Endothelial cell of umbilical vein (primary cell): ENCODE measurements at regions not wholly inside any gene's neighbourhood (a gene's known extent, or its start where the extent isn't known, plus 50 kb on each side); places are given as distances from the start of the nearest gene placed in this dataset.

Experiments
- BruUV-seq: library from RNA; stranded (reverse); fragments of 400-500 nt; replicated peaks from 2 replicates; lab custom pipeline; 2021; lab: Mats Ljungman, UMichigan
- CTCF ChIA-PET: fragments of 300-600, 350-600 bp; sonication (Branson Sonifier 250); formaldehyde crosslinking; loops from one replicate; lab custom pipeline; 2021; ENCODE audit warnings: antibody characterized with exemption, inconsistent platforms; lab: Charles Lee
- POLR2A ChIA-PET: fragments of 300-600, 350-600 bp; sonication (Branson Sonifier 250); formaldehyde crosslinking; loops from one replicate; lab custom pipeline; 2021; ENCODE audit warnings: antibody characterized with exemption, inconsistent platforms; lab: Charles Lee
- DNase-seq: peaks from one replicate; pipeline ENCODE4 v3.0.0-alpha.2; 2011; ENCODE audit warnings: low read depth, low spot score
- FAIRE-seq: peaks from 2 replicates; lab custom pipeline; 2011; peaks lifted over from hg19 to GRCh38; lab: Jason Lieb, UNC
- H2AFZ ChIP-seq: 2 replicates; pipeline ENCODE4 v1.6.0; 2012; ENCODE audit warnings: low read depth, low read length, control low read depth, inconsistent platforms
- H3K27ac ChIP-seq: 2 replicates; pipeline ENCODE4 v1.5.1; 2011; ENCODE audit warnings: low read depth, mild to moderate bottlenecking, control low read depth, low read length, moderate library complexity; ENCODE audit not compliant: insufficient read depth
- H3K27me3 ChIP-seq, 2 experiments: 2 replicates each; pipeline versions ENCODE4 v1.6.0 to v1.6.1; 2011; ENCODE audit warnings: low read length in 2 of 2, mixed read lengths in 1 of 2; ENCODE audit not compliant: control insufficient read depth in 2 of 2, insufficient read depth in 2 of 2
- H3K36me3 ChIP-seq, 2 experiments: 2 replicates in 1 of 2; 3 replicates in 1 of 2; pipeline ENCODE4 v1.5.1; 2011; ENCODE audit warnings: low read length in 2 of 2, mild to moderate bottlenecking in 1 of 2, moderate library complexity in 1 of 2; ENCODE audit not compliant: control insufficient read depth in 2 of 2, insufficient read depth in 2 of 2; ENCODE audit errors: extremely low read depth in 1 of 2
- H3K4me1 ChIP-seq: 3 replicates; pipeline ENCODE4 v1.5.1; 2011; ENCODE audit warnings: mild to moderate bottlenecking, low read length; ENCODE audit not compliant: control insufficient read depth, insufficient read depth; ENCODE audit errors: extremely low read depth
- H3K4me2 ChIP-seq: 2 replicates; pipeline ENCODE4 v1.6.1; 2011; ENCODE audit warnings: low read length, control low read depth, mixed read lengths; ENCODE audit not compliant: insufficient read depth
- H3K4me3 ChIP-seq, 3 experiments: fragments of 200-600 bp in 1 of 3; sonication (generic), shearing (Covaris generic) in 1 of 3; replicated peaks in 1 of 3; 2 replicates each; pipeline ENCODE4 v1.5.1; 2011 to 2016; ENCODE audit warnings: control low read depth in 3 of 3, low read length in 3 of 3, mild to moderate bottlenecking in 2 of 3, inconsistent platforms in 1 of 3, low read depth in 1 of 3, moderate library complexity in 1 of 3; ENCODE audit not compliant: insufficient read depth in 1 of 3
- H3K79me2 ChIP-seq: 2 replicates; pipeline ENCODE4 v1.6.0; 2012; ENCODE audit warnings: low read length, inconsistent platforms; ENCODE audit not compliant: control insufficient read depth, insufficient read depth
- H3K9ac ChIP-seq: replicated peaks from 2 replicates; pipeline ENCODE3; 2011; ENCODE audit warnings: low read length, control low read depth; ENCODE audit not compliant: insufficient read depth; ENCODE audit errors: extremely low read depth
- H3K9me1 ChIP-seq: replicated peaks from 3 replicates; pipeline ENCODE4 v1.6.0; 2011; ENCODE audit warnings: mild to moderate bottlenecking, low read length; ENCODE audit not compliant: control insufficient read depth, insufficient read depth; ENCODE audit errors: extremely low read depth
- H3K9me3 ChIP-seq: replicated peaks from 2 replicates; pipeline ENCODE4 v1.5.1; 2012; ENCODE audit warnings: low read length, inconsistent platforms; ENCODE audit not compliant: control insufficient read depth, insufficient read depth
- H4K20me1 ChIP-seq: replicated peaks from 2 replicates; pipeline ENCODE3; 2011; ENCODE audit warnings: mild to moderate bottlenecking, low read length; ENCODE audit not compliant: control insufficient read depth, insufficient read depth; ENCODE audit errors: extremely low read depth
- EZH2 ChIP-seq: IDR thresholded peaks from 2 replicates; pipeline ENCODE4 v1.6.1; 2012; ENCODE audit warnings: borderline replicate concordance, low read depth, mild to moderate bottlenecking, moderate library complexity, low read length, inconsistent platforms; ENCODE audit not compliant: severe bottlenecking
- FOS ChIP-seq: IDR thresholded peaks from 2 replicates; pipeline ENCODE4 v1.6.1; 2011; ENCODE audit warnings: mild to moderate bottlenecking, low read length, moderate library complexity, borderline replicate concordance; ENCODE audit not compliant: insufficient read depth
- JUN ChIP-seq: IDR thresholded peaks from 2 replicates; pipeline ENCODE4 v1.6.1; 2011; ENCODE audit warnings: borderline replicate concordance, low read depth; ENCODE audit not compliant: insufficient read length, insufficient read depth
- MYC ChIP-seq: IDR thresholded peaks from one replicate; pipeline ENCODE4 v1.6.1; 2011; ENCODE audit warnings: mild to moderate bottlenecking, low read depth, low read length
- POLR2A ChIP-seq: IDR thresholded peaks from 2 replicates; pipeline ENCODE4 v1.6.1; 2012; ENCODE audit warnings: low read depth, mild to moderate bottlenecking, control low read depth, low read length
- POLR2AphosphoS5 ChIP-seq: IDR thresholded peaks from 2 replicates; pipeline ENCODE4 v1.6.1; 2012; ENCODE audit warnings: low read depth, mild to moderate bottlenecking, control low read depth, low read length, moderate library complexity; ENCODE audit not compliant: insufficient read depth
- dilution Hi-C: fragments of 300-500 bp; cut with MboI; formaldehyde crosslinking; loops from one replicate; pipeline ENCODE4 v1.15.0; 2019; ENCODE audit warnings: low sequenced_read_pairs; ENCODE audit not compliant: extremely low pct_ligation_motif_present
- intact Hi-C: fragments of 100-400 bp; cut with micrococcal nuclease; formaldehyde crosslinking; loops from one replicate; pipeline ENCODE4 v1.10.0; 2022

- Histone ChIP-seq H3K27ac (no peak overlapping the region), H3K27me3 (no peaks in the 10 kb centered on the region), H3K4me2 (no peak overlapping the region), H3K9me3 (no peaks in the 10 kb centered on the region), H2AFZ (no peak overlapping the region), H3K9ac (no peak overlapping the region), H3K4me1 (no peaks in the 10 kb centered on the region), H3K9me1 (no peaks in the 10 kb centered on the region), H3K79me2 (no peaks in the 10 kb centered on the region), H4K20me1 (no peaks in the 10 kb centered on the region), H3K4me3 (no peak overlapping the region), H3K36me3 (no peaks in the 10 kb centered on the region)
- FAIRE-seq (no peak), DNase-seq (no peak)
- CTCF ChIA-PET = no interaction called here
- dilution Hi-C loops (no loop called here), intact Hi-C loops (no loop called here)
- TF ChIP-seq POLR2A = no peak
- no peak for TF ChIP-seq MYC
- TF ChIP-seq JUN = no peak
- POLR2A ChIA-PET = no interaction called here
- BruUV-seq = no TSS peak
These were observed 1256.7 kb upstream of the NRXN1 start for GRCh38 chr2:52288596-52288995.

- intact Hi-C loops (no loop called here), dilution Hi-C loops (no loop called here)
- no peak overlapping the region for H3K4me3 ChIP-seq
- H4K20me1 ChIP-seq = no peaks in the 10 kb centered on the region
- POLR2A ChIA-PET = no interaction called here
- DNase-seq (no peak), FAIRE-seq (no peak)
- no peak overlapping the region for H3K27ac ChIP-seq
- H3K79me2 ChIP-seq = no peaks in the 10 kb centered on the region
- no peaks in the 10 kb centered on the region for H3K36me3 ChIP-seq
- H3K9ac ChIP-seq = no peak overlapping the region
- H2AFZ ChIP-seq = no peak overlapping the region
- CTCF ChIA-PET = no interaction called here
- no peak overlapping the region for H3K4me2 ChIP-seq
- BruUV-seq = no TSS peak
- H3K4me1 ChIP-seq = no peaks in the 10 kb centered on the region
- H3K9me1 ChIP-seq = no peaks in the 10 kb centered on the region
- H3K9me3 ChIP-seq = no peaks in the 10 kb centered on the region
- TF ChIP-seq EZH2 = no peak
- no peak for TF ChIP-seq FOS
- no peak for TF ChIP-seq POLR2A
- TF ChIP-seq MYC = no peak
- no peak for TF ChIP-seq JUN
- no peak for TF ChIP-seq POLR2AphosphoS5
- no peaks in the 10 kb centered on the region for H3K27me3 ChIP-seq
These were observed 1238.0 kb upstream of the NRXN1 start for GRCh38 chr2:52269696-52270485.
